IPS-18a (cell line): ENCODE measurements at regions not wholly inside any gene's neighbourhood (a gene's known extent, or its start where the extent isn't known, plus 50 kb on each side); places are given as distances from the start of the nearest gene placed in this dataset.

ENCODE experiments used
- H3K27ac ChIP-seq: one replicate; pipeline ENCODE4 v1.5.1; 2013; ENCODE audit warnings: low read length
- H3K27me3 ChIP-seq: one replicate; pipeline ENCODE4 v1.6.1; 2013; ENCODE audit warnings: mild to moderate bottlenecking, low read length; ENCODE audit not compliant: control insufficient read depth, insufficient read depth
- H3K36me3 ChIP-seq: one replicate; pipeline ENCODE4 v1.6.1; 2013; ENCODE audit warnings: low read depth, low read length; ENCODE audit not compliant: control insufficient read depth
- H3K4me1 ChIP-seq: one replicate; pipeline ENCODE4 v1.6.1; 2013; ENCODE audit warnings: low read depth, low read length; ENCODE audit not compliant: control insufficient read depth
- H3K4me3 ChIP-seq: one replicate; pipeline ENCODE4 v1.5.1; 2013; ENCODE audit warnings: low read length
- H3K9ac ChIP-seq: one replicate; pipeline ENCODE4 v1.6.1; 2013; ENCODE audit warnings: mild to moderate bottlenecking, low read length, moderate library complexity
- H3K9me3 ChIP-seq: one replicate; pipeline ENCODE4 v1.6.1; 2013; ENCODE audit warnings: low read depth, low read length; ENCODE audit not compliant: control insufficient read depth

DNA sequence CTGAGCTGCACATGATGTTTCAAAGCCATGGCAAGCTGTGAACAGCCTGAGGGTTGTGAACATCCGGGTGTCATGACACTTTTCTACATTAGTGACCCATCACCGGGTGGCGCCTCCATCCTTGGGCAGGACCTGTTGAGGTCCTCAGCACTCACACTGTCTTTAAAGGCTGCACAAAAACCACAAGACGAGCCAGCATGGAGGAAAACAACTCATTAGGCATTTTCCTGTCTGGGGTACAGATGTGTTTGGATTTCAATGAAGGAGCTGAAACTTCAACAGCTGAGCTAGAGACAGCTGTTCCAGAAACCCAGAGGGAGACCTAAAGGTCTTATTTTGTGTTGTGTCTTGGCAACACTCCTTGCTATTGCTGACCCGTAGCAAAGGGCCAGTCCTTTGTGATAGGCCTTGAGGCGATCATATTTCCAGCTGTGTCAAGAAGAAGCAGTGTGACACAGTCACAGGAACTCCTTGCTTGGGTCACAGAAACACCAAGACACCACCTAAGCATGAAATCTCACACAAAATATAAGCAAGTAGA, 151.8 kb upstream of the VLDLR start:
- H3K9me3 ChIP-seq, result no peaks in the 10 kb centered on the region
- H3K27me3 ChIP-seq, result no peaks in the 10 kb centered on the region
- H3K27ac ChIP-seq, result no peak overlapping the region

DNA sequence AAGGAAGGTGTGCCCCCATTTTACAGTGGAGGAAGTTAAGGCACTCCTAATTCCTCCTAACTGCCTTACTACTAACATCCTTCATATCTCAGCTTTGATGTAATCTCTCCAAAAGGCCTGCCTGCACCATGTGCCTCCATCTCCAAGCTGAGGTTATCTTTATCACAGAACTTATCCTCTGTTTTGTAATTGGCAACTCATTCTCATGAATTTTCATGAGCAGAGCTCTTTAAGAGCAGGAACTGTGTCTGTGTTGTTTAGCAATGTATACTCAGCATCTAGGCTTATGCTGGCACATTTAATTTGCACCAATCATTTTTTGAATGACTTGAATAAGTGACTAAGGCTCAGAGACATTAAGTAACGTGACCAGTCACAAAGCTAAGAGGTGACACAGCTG, 147.9 kb upstream of the VLDLR start:
- H3K9me3 ChIP-seq, result no peaks in the 10 kb centered on the region
- no peaks in the 10 kb centered on the region for H3K36me3 ChIP-seq
- H3K9ac ChIP-seq, result no peak overlapping the region
- H3K4me3 ChIP-seq, result no peak overlapping the region
- no peak overlapping the region for H3K27ac ChIP-seq
- no peaks in the 10 kb centered on the region for H3K27me3 ChIP-seq
- peaks cover 5% of the 10 kb centered on the region for H3K4me1 ChIP-seq

More for the DNA sequence above, 151.8 kb upstream of the VLDLR start:
- H3K4me1 ChIP-seq, result peaks cover 4% of the 10 kb centered on the region
- no peaks in the 10 kb centered on the region for H3K36me3 ChIP-seq
- no peak overlapping the region for H3K4me3 ChIP-seq
- H3K9ac ChIP-seq, result no peak overlapping the region

GRCh38 chr9:2477755-2478154, 143.8 kb upstream of the VLDLR start:
- no peak overlapping the region for H3K27ac ChIP-seq

GRCh38 chr9:2478421-2478820, 143.2 kb upstream of the VLDLR start:
- Histone ChIP-seq H3K9ac (no peak overlapping the region), H3K27me3 (no peaks in the 10 kb centered on the region), H3K4me1 (peaks cover 5% of the 10 kb centered on the region), H3K4me3 (no peak overlapping the region), H3K27ac (no peak overlapping the region), H3K36me3 (no peaks in the 10 kb centered on the region), H3K9me3 (no peaks in the 10 kb centered on the region)

More at GRCh38 chr9:2477755-2478154, 143.8 kb upstream of the VLDLR start:
- Histone ChIP-seq H3K4me1 (peaks cover 5% of the 10 kb centered on the region), H3K9me3 (no peaks in the 10 kb centered on the region), H3K9ac (no peak overlapping the region), H3K36me3 (no peaks in the 10 kb centered on the region), H3K27me3 (no peaks in the 10 kb centered on the region), H3K4me3 (no peak overlapping the region)

GRCh38 chr9:2479056-2479565, 142.5 kb upstream of the VLDLR start:
- no peak overlapping the region for H3K27ac ChIP-seq
- H3K4me1 ChIP-seq, result peaks cover 5% of the 10 kb centered on the region
- H3K9ac ChIP-seq, result no peak overlapping the region
- H3K4me3 ChIP-seq, result no peak overlapping the region
- no peaks in the 10 kb centered on the region for H3K9me3 ChIP-seq
- no peaks in the 10 kb centered on the region for H3K27me3 ChIP-seq
- H3K36me3 ChIP-seq, result no peaks in the 10 kb centered on the region

DNA sequence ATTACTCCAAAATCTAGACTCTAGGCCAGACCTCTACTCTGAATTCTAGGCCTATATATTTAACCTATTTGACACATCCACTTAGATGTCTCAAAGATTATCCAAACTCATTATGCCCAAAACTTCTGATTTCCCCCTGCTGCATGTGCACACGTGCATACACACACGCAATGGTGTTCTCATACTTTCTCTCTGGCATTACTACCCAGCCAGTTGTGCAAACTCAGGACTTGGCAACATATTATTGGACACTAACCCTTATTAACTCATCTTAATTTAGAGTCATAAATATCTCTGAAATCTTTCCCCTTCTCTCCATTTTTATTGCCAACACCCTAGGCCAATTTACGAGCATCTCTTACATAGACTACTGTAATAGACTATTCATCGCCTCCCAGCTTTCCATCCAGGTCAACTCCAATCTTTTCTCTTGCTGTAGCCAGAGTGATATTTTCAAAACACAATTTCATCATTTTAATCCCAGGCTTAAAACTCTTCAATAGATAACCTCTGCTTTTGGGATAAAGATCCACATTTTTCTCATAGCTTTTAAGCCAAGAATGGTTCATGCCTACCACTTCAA, 141.2 kb upstream of the VLDLR start:
- Histone ChIP-seq H3K27ac (no peak overlapping the region), H3K27me3 (no peaks in the 10 kb centered on the region), H3K9me3 (no peaks in the 10 kb centered on the region), H3K9ac (no peak overlapping the region), H3K36me3 (no peaks in the 10 kb centered on the region), H3K4me1 (peaks cover 5% of the 10 kb centered on the region), H3K4me3 (no peak overlapping the region)

DNA sequence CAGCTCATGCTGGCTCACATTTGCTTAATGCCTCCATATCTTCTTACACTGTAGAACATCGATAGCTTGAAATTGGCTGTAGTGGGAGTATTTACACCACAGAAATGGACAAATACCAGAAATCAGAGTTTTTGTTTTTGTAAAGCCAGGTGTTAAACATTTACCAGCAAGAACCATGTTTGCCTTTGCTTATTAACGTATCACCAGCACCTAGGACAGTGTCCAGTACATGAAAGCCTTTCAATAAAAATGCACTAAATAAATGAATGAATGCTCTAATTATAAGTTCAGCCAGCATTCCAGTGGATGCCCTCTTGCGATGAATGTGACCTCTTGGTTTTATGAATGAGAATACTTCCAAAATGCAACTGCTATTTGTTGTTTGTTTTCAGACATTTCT, 140.4 kb upstream of the VLDLR start:
- no peaks in the 10 kb centered on the region for H3K9me3 ChIP-seq
- H3K36me3 ChIP-seq, result no peaks in the 10 kb centered on the region
- no peak overlapping the region for H3K4me3 ChIP-seq
- H3K27me3 ChIP-seq, result no peaks in the 10 kb centered on the region
- peaks cover 5% of the 10 kb centered on the region for H3K4me1 ChIP-seq
- H3K27ac ChIP-seq, result no peak overlapping the region
- no peak overlapping the region for H3K9ac ChIP-seq

DNA sequence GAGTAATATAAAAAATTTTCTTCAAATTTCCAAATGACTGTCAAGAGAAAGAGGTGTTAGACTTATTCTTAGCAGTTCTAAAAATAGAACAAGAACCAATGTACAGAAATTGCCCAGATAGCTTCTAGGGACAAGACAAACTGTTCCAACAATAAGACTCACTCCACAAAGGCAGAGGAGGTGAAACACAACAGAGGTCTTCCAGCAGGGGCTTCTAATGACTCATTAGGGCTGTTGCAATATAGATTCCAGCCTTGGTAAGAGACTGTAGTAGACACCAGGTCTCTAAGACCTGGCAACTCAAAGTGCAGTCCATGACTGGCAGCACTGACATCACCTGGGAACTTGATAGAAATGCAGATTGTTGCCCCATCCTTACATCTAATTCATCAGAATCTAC, 134.6 kb upstream of the VLDLR start:
- Histone ChIP-seq H3K36me3 (no peaks in the 10 kb centered on the region), H3K9ac (no peak overlapping the region), H3K4me3 (no peak overlapping the region), H3K9me3 (no peaks in the 10 kb centered on the region), H3K27ac (no peak overlapping the region), H3K4me1 (no peaks in the 10 kb centered on the region), H3K27me3 (no peaks in the 10 kb centered on the region)

- H3K9me3 ChIP-seq, result no peaks in the 10 kb centered on the region
- no peaks in the 10 kb centered on the region for H3K27me3 ChIP-seq
- H3K27ac ChIP-seq, result no peak overlapping the region
- no peak overlapping the region for H3K4me3 ChIP-seq
- peaks cover 8% of the 10 kb centered on the region for H3K4me1 ChIP-seq
- H3K9ac ChIP-seq, result no peak overlapping the region
- no peaks in the 10 kb centered on the region for H3K36me3 ChIP-seq
These were observed 131.7 kb upstream of the VLDLR start for GRCh38 chr9:2489838-2490314.

- Histone ChIP-seq H3K36me3 (no peaks in the 10 kb centered on the region), H3K9ac (no peak overlapping the region), H3K4me3 (no peak overlapping the region), H3K27ac (no peak overlapping the region), H3K27me3 (no peaks in the 10 kb centered on the region), H3K4me1 (peaks cover 10% of the 10 kb centered on the region), H3K9me3 (no peaks in the 10 kb centered on the region)
These were observed 129.4 kb upstream of the VLDLR start for GRCh38 chr9:2492161-2492560.

GRCh38 chr9:2493109-2493508, 128.5 kb upstream of the VLDLR start:
- H3K36me3 ChIP-seq, result no peaks in the 10 kb centered on the region
- peaks cover 10% of the 10 kb centered on the region for H3K4me1 ChIP-seq
- no peak overlapping the region for H3K27ac ChIP-seq
- no peaks in the 10 kb centered on the region for H3K9me3 ChIP-seq
- no peak overlapping the region for H3K4me3 ChIP-seq
- no peaks in the 10 kb centered on the region for H3K27me3 ChIP-seq
- H3K9ac ChIP-seq, result no peak overlapping the region

DNA sequence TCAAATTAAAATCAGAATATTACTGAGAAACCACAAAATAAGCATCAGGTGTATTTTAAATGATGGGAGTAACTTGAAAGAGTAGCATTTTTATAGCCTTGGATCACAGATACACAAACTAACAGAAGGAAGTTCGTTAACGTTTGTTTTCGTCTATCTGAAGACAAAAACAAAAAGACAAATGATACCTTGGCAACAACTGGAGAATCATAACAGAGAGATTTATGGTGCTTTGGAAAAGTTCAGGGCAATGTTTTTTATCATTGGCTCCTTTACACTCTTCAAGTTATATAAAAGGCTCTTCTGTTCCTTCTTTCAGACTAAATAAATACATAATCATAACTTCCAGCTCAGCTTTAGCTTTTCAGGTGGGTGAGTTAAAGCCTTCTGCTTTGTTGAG, 128.1 kb upstream of the VLDLR start:
- Histone ChIP-seq H3K27me3 (no peaks in the 10 kb centered on the region), H3K4me3 (no peak overlapping the region), H3K27ac (no peak overlapping the region), H3K9ac (no peak overlapping the region), H3K9me3 (no peaks in the 10 kb centered on the region), H3K36me3 (no peaks in the 10 kb centered on the region), H3K4me1 (peaks cover 10% of the 10 kb centered on the region)
